Caco-2 (cell line): ENCODE measurements at regions not wholly inside any gene's neighbourhood (a gene's known extent, or its start where the extent isn't known, plus 50 kb on each side); places are given as distances from the start of the nearest gene placed in this dataset.

Experiments
- BruUV-seq: library from RNA; stranded (reverse); fragments of 400-500 nt; replicated peaks from 2 replicates; lab custom pipeline; 2021; lab: Mats Ljungman, UMichigan
- CTCF ChIA-PET: fragments of 300-600 bp; sonication (Branson Sonifier 250); formaldehyde crosslinking; loops from one replicate; lab custom pipeline; 2022; ENCODE audit warnings: antibody characterized with exemption; lab: Charles Lee
- POLR2A ChIA-PET: fragments of 300-600 bp; sonication (Branson Sonifier 250); formaldehyde crosslinking; loops from one replicate; lab custom pipeline; 2022; ENCODE audit warnings: antibody characterized with exemption; lab: Charles Lee
- DNase-seq, 2 experiments: peaks; one replicate each; pipeline versions ENCODE4 v3.0.0 to v3.0.0-alpha.2; 2020 to 2022
- H3K27me3 ChIP-seq: replicated peaks from 2 replicates; pipeline ENCODE4 v1.6.0; 2011; ENCODE audit warnings: low read length; ENCODE audit not compliant: control insufficient read depth, insufficient read depth
- H3K36me3 ChIP-seq: 2 replicates; pipeline ENCODE4 v1.5.1; 2011; ENCODE audit warnings: low read length; ENCODE audit not compliant: control insufficient read depth, insufficient read depth
- H3K4me1 ChIP-seq: fragments of 250-450 bp; sonication (Bioruptor Pico); 2 replicates; pipeline ENCODE4 v1.5.1; 2020; ENCODE audit warnings: mild to moderate bottlenecking
- H3K4me3 ChIP-seq: 2 replicates; pipeline ENCODE4 v1.5.1; 2011; ENCODE audit warnings: low read depth, mild to moderate bottlenecking, control low read depth, low read length
- H3K9me3 ChIP-seq: fragments of 250-450 bp; sonication (Bioruptor Pico); 2 replicates; pipeline ENCODE4 v1.5.1; 2020; ENCODE audit warnings: mild to moderate bottlenecking, moderate library complexity
- H3K27ac Mint-ChIP-seq: one replicate; pipeline ENCODE4 v1.8.0; 2022; ENCODE audit warnings: mixed read lengths; ENCODE audit not compliant: unreplicated experiment
- H3K27me3 Mint-ChIP-seq: one replicate; pipeline ENCODE4 v1.8.0; 2022; ENCODE audit warnings: mixed read lengths; ENCODE audit not compliant: insufficient read depth, unreplicated experiment
- H3K36me3 Mint-ChIP-seq: one replicate; pipeline ENCODE4 v1.8.0; 2022; ENCODE audit warnings: mild to moderate bottlenecking, mixed read lengths; ENCODE audit not compliant: insufficient read depth, unreplicated experiment
- H3K4me1 Mint-ChIP-seq: one replicate; pipeline ENCODE4 v1.8.0; 2022; ENCODE audit warnings: low read depth, mixed read lengths; ENCODE audit not compliant: unreplicated experiment
- H3K4me3 Mint-ChIP-seq: one replicate; pipeline ENCODE4 v1.8.0; 2022; ENCODE audit warnings: mild to moderate bottlenecking, moderate library complexity, mixed read lengths; ENCODE audit not compliant: unreplicated experiment
- H3K9me3 Mint-ChIP-seq: one replicate; pipeline ENCODE4 v1.8.0; 2022; ENCODE audit warnings: mixed read lengths; ENCODE audit not compliant: unreplicated experiment
- intact Hi-C: fragments of 100-400 bp; cut with micrococcal nuclease; formaldehyde crosslinking; loops from one replicate; pipeline ENCODE4 v1.10.0; 2022; ENCODE audit not compliant: unreplicated experiment
- TF ChIP-seq, protein P1 (sequence below), 2 experiments: fragments of 200-600 bp in 1 of 2; IDR thresholded peaks; 1 replicate in 1 of 2; 2 replicates in 1 of 2; pipeline versions ENCODE4 v1.5.1 to v1.8.0; 2011 to 2022; ENCODE audit warnings: antibody characterized with exemption in 1 of 2, control low read depth in 1 of 2, inconsistent platforms in 1 of 2, low read depth in 1 of 2, low read length in 1 of 2, mild to moderate bottlenecking in 1 of 2, moderate library complexity in 1 of 2; ENCODE audit not compliant: insufficient read depth in 1 of 2, severe bottlenecking in 1 of 2, unreplicated experiment in 1 of 2

- ChIA-PET POLR2A (no interaction called here), CTCF (no interaction called here)
- no peak for DNase-seq
- BruUV-seq, result no TSS peak
- H3K4me1 Mint-ChIP-seq, result peaks cover 11% of the 10 kb centered on the region
- no peak overlapping the region for H3K4me3 ChIP-seq
- H3K4me3 Mint-ChIP-seq, result no peak overlapping the region
- H3K9me3 ChIP-seq, result no peaks in the 10 kb centered on the region
- TF ChIP-seq, protein P1, sequence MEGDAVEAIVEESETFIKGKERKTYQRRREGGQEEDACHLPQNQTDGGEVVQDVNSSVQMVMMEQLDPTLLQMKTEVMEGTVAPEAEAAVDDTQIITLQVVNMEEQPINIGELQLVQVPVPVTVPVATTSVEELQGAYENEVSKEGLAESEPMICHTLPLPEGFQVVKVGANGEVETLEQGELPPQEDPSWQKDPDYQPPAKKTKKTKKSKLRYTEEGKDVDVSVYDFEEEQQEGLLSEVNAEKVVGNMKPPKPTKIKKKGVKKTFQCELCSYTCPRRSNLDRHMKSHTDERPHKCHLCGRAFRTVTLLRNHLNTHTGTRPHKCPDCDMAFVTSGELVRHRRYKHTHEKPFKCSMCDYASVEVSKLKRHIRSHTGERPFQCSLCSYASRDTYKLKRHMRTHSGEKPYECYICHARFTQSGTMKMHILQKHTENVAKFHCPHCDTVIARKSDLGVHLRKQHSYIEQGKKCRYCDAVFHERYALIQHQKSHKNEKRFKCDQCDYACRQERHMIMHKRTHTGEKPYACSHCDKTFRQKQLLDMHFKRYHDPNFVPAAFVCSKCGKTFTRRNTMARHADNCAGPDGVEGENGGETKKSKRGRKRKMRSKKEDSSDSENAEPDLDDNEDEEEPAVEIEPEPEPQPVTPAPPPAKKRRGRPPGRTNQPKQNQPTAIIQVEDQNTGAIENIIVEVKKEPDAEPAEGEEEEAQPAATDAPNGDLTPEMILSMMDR (IDR thresholded peaks at IDR 0.05; ENCODE audit: insufficient read depth in 1 of 2, low read depth in 1 of 2, low read length in 1 of 2, severe bottlenecking in 1 of 2, unreplicated experiment in 1 of 2), result no peak
- H3K36me3 ChIP-seq, result no peaks in the 10 kb centered on the region
- no peaks in the 10 kb centered on the region for H3K27me3 Mint-ChIP-seq
- H3K27me3 ChIP-seq, result no peaks in the 10 kb centered on the region
- H3K9me3 Mint-ChIP-seq, result no peaks in the 10 kb centered on the region
- peaks cover 3% of the 10 kb centered on the region; the same call in 1 of the 2 replicates for H3K4me1 ChIP-seq
- no peak overlapping the region for H3K27ac Mint-ChIP-seq
- no peaks in the 10 kb centered on the region for H3K36me3 Mint-ChIP-seq
- intact Hi-C loops, result no loop called here
These were observed 149.4 kb upstream of the STK32A start for GRCh38 chr5:147085409-147085808.

DNA sequence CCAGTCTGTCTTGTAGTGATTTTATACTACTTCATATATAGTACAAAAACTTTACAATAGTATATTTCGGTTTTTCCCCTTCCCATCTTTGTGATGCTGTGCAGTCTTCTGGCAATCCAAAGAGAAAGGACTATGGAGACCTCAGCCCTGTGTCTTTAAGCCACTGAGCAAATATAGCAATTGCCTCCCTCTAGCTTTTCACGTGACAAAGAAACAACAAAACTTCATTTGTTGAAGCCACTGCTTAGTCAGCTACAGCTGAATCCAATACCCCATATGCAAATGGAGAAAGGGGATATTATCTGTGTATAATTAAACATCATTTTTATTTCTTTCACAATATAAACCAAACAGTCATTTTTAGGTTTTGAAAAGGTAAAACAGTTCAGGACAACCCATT is 142.8 kb upstream of the STK32A start:
- no peak overlapping the region for H3K27ac Mint-ChIP-seq
- peaks cover 21% of the 10 kb centered on the region for H3K4me1 Mint-ChIP-seq
- Histone ChIP-seq H3K4me1 (peaks cover 24% of the 10 kb centered on the region), H3K27me3 (no peaks in the 10 kb centered on the region), H3K9me3 (no peaks in the 10 kb centered on the region), H3K36me3 (no peaks in the 10 kb centered on the region), H3K4me3 (no peak overlapping the region)
- intact Hi-C loops, result no loop called here
- H3K9me3 Mint-ChIP-seq, result no peaks in the 10 kb centered on the region
- no TSS peak for BruUV-seq
- DNase-seq, result no peak
- TF ChIP-seq, protein P1 (IDR thresholded peaks at IDR 0.05; ENCODE audit: insufficient read depth in 1 of 2, low read depth in 1 of 2, low read length in 1 of 2, severe bottlenecking in 1 of 2, unreplicated experiment in 1 of 2), result no peak
- H3K27me3 Mint-ChIP-seq, result no peaks in the 10 kb centered on the region
- H3K4me3 Mint-ChIP-seq, result no peak overlapping the region
- POLR2A ChIA-PET, result no interaction called here
- CTCF ChIA-PET, result no interaction called here
- H3K36me3 Mint-ChIP-seq, result peaks cover 5% of the 10 kb centered on the region

DNA sequence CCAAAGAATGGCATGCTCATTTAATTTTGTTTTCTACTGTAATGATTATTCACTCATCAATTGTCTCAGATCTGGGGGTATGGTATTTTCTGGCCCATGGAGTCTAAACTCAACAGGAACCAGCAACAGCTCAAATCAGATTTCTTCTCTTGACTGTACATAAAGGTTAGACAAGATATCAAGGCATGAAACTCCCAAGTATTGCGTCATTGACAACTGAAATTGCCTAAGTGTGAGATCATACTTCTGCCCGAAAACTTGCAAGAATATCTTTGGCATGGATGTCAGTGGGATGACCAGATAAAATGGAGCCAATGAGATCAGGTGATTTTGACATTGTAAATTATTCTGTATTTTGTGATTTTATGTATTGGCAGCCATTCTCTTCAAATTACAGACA is 141.7 kb upstream of the STK32A start:
- no peaks in the 10 kb centered on the region for H3K9me3 Mint-ChIP-seq
- CTCF ChIA-PET, result interaction anchor here (1.3 kb wide), 1 partner anchor 96 kb away, joined by 4 read pairs; no protein-coding TSS in a partner anchor
- peaks cover 5% of the 10 kb centered on the region for H3K36me3 Mint-ChIP-seq
- Histone ChIP-seq H3K36me3 (no peaks in the 10 kb centered on the region), H3K27me3 (no peaks in the 10 kb centered on the region), H3K9me3 (no peaks in the 10 kb centered on the region), H3K4me1 (peaks cover 24% of the 10 kb centered on the region), H3K4me3 (no peak overlapping the region)
- H3K4me1 Mint-ChIP-seq, result peaks cover 21% of the 10 kb centered on the region
- no peaks in the 10 kb centered on the region for H3K27me3 Mint-ChIP-seq
- H3K27ac Mint-ChIP-seq, result no peak overlapping the region
- TF ChIP-seq, protein P1 (IDR thresholded peaks at IDR 0.05; ENCODE audit: insufficient read depth in 1 of 2, low read depth in 1 of 2, low read length in 1 of 2, severe bottlenecking in 1 of 2, unreplicated experiment in 1 of 2), result no peak
- no peak for DNase-seq
- no peak overlapping the region for H3K4me3 Mint-ChIP-seq
- POLR2A ChIA-PET, result no interaction called here
- intact Hi-C loops, result no loop called here
- BruUV-seq, result no TSS peak
